GM12878 (cell line): ENCODE measurements at regions not wholly inside any gene's neighbourhood (a gene's known extent, or its start where the extent isn't known, plus 50 kb on each side); places are given as distances from the start of the nearest gene placed in this dataset.

ENCODE experiments used
- ATAC-seq: fragments of 200-7000 bp; cut with Tn5 transposase; 3 replicates; pipeline ENCODE4 v1.9.1; 2020; ENCODE audit warnings: mild to moderate bottlenecking, moderate library complexity
- BruUV-seq: library from RNA; stranded (reverse); fragments of 400-500 nt; replicated peaks from 2 replicates; lab custom pipeline; 2021; lab: Mats Ljungman, UMichigan
- CTCF ChIA-PET: fragments of 300-600 bp; sonication (Branson Sonifier 250); formaldehyde crosslinking; extraction: SDS; loops from one replicate; lab custom pipeline; 2021; ENCODE audit warnings: inconsistent platforms; lab: Yijun Ruan, JAX
- POLR2A ChIA-PET: fragments of 350-600 bp; formaldehyde crosslinking; extraction: SDS; loops from one replicate; lab custom pipeline; 2021; ENCODE audit warnings: inconsistent platforms; lab: Charles Lee
- RAD21 ChIA-PET: fragments of 300-600 bp; sonication (Branson Sonifier 250); formaldehyde crosslinking; loops from one replicate; lab custom pipeline; 2023; ENCODE audit warnings: antibody characterized with exemption; ENCODE audit not compliant: unreplicated experiment; lab: Charles Lee
- SMC1A ChIA-PET: fragments of 300-600 bp; sonication (Branson Sonifier 250); formaldehyde crosslinking; loops from one replicate; lab custom pipeline; 2023; ENCODE audit not compliant: unreplicated experiment, uncharacterized antibody; lab: Charles Lee
- DNase-seq: peaks from one replicate; pipeline ENCODE4 v3.0.0-alpha.2; 2011; ENCODE audit warnings: low read depth, low spot score
- FAIRE-seq: peaks from 3 replicates; lab custom pipeline; 2011; peaks lifted over from hg19 to GRCh38; lab: Jason Lieb, UNC
- H2AFZ ChIP-seq: 2 replicates; pipeline ENCODE4 v1.6.0; 2011; ENCODE audit warnings: low read depth, low read length, control low read depth; ENCODE audit not compliant: control insufficient read depth
- H3K27ac ChIP-seq: 2 replicates; pipeline ENCODE4 v1.5.1; 2011; ENCODE audit warnings: control low read depth; ENCODE audit not compliant: control insufficient read depth, insufficient read depth
- H3K27me3 ChIP-seq, 2 experiments: replicated peaks in 1 of 2; 2 replicates each; pipeline versions ENCODE4 v1.6.0 to v1.6.1; 2011; ENCODE audit warnings: low read length in 1 of 2; ENCODE audit not compliant: control insufficient read depth in 2 of 2, insufficient read depth in 2 of 2
- H3K36me3 ChIP-seq, 2 experiments: 2 replicates each; pipeline ENCODE4 v1.5.1; 2011; ENCODE audit warnings: low read length in 1 of 2; ENCODE audit not compliant: control insufficient read depth in 2 of 2, insufficient read depth in 2 of 2
- H3K4me1 ChIP-seq: 2 replicates; pipeline ENCODE4 v1.6.1; 2011; ENCODE audit warnings: mild to moderate bottlenecking, low read length, moderate library complexity, mixed read lengths; ENCODE audit not compliant: control insufficient read depth, insufficient read depth
- H3K4me2 ChIP-seq: 2 replicates; pipeline ENCODE4 v1.6.0; 2011; ENCODE audit warnings: control low read depth; ENCODE audit not compliant: control insufficient read depth, insufficient read depth
- H3K4me3 ChIP-seq: fragments of 200-600 bp; sonication (generic); 2 replicates; pipeline ENCODE4 v1.5.1; 2016
- H3K79me2 ChIP-seq: 2 replicates; pipeline ENCODE4 v1.6.0; 2011; ENCODE audit warnings: low read length; ENCODE audit not compliant: control insufficient read depth, insufficient read depth
- H3K9ac ChIP-seq: 2 replicates; pipeline ENCODE4 v1.8.0; 2011; ENCODE audit warnings: low read length, control low read depth, mixed read lengths; ENCODE audit not compliant: control insufficient read depth, insufficient read depth
- H3K9me3 ChIP-seq: replicated peaks from 3 replicates; pipeline ENCODE4 v1.5.1; 2011; ENCODE audit warnings: mild to moderate bottlenecking, low read length; ENCODE audit not compliant: control insufficient read depth, insufficient read depth
- H4K20me1 ChIP-seq: 2 replicates; pipeline ENCODE4 v1.6.0; 2011; ENCODE audit not compliant: control insufficient read depth, insufficient read depth
- ATF7 ChIP-seq: fragments of 450-650 bp; IDR thresholded peaks from 2 replicates; pipeline ENCODE4 v1.6.1; 2016; ENCODE audit warnings: low read depth, mild to moderate bottlenecking
- BACH1 ChIP-seq: fragments of 450-650 bp; IDR thresholded peaks from 2 replicates; pipeline ENCODE4 v1.6.1; 2017; ENCODE audit warnings: mild to moderate bottlenecking, borderline replicate concordance
- CBX3 ChIP-seq: fragments of 200-600 bp; sonication (generic); IDR thresholded peaks from 2 replicates; pipeline ENCODE4 v1.6.1; 2016; ENCODE audit warnings: low read depth, borderline replicate concordance
- CHD1 ChIP-seq: IDR thresholded peaks from 2 replicates; pipeline ENCODE4 v1.6.1; 2012; ENCODE audit warnings: low read depth, low read length, improper control_type of control experiment
- CHD2 ChIP-seq: IDR thresholded peaks from 2 replicates; pipeline ENCODE4 v1.6.1; 2011; ENCODE audit warnings: low read depth, low read length, improper control_type of control experiment, borderline replicate concordance
- HDAC6 ChIP-seq: fragments of 200-600 bp; sonication (generic); IDR thresholded peaks from one replicate; pipeline ENCODE4 v1.8.0; 2017; ENCODE audit warnings: antibody characterized with exemption; ENCODE audit not compliant: unreplicated experiment
- IKZF2 ChIP-seq, 2 experiments: fragments of 450-650 bp; IDR thresholded peaks; 2 replicates each; pipeline ENCODE4 v1.6.1; 2017; ENCODE audit warnings: mild to moderate bottlenecking in 2 of 2, moderate library complexity in 2 of 2
- KDM1A ChIP-seq: fragments of 200-600 bp; sonication (generic); IDR thresholded peaks from 2 replicates; pipeline ENCODE4 v1.6.1; 2016; ENCODE audit warnings: borderline replicate concordance
- MYC ChIP-seq: IDR thresholded peaks from 2 replicates; pipeline ENCODE4 v1.6.1; 2011; ENCODE audit warnings: mild to moderate bottlenecking, low read length, moderate library complexity, inconsistent platforms; ENCODE audit not compliant: insufficient read depth, insufficient replicate concordance, insufficient read length, severe bottlenecking
- NR2C1 ChIP-seq: fragments of 450-650 bp; IDR thresholded peaks from 2 replicates; pipeline ENCODE4 v1.6.1; 2017; ENCODE audit warnings: antibody characterized with exemption, mild to moderate bottlenecking, moderate library complexity
- NR2F1 ChIP-seq: fragments of 450-650 bp; conservative IDR thresholded peaks from 2 replicates; pipeline ENCODE4 v1.6.1; 2017; ENCODE audit warnings: mild to moderate bottlenecking
- NRF1 ChIP-seq: conservative IDR thresholded peaks from 2 replicates; pipeline ENCODE4 v1.6.1; 2011; ENCODE audit warnings: mild to moderate bottlenecking, low read depth, low read length, improper control_type of control experiment
- RAD51 ChIP-seq: fragments of 450-650 bp; IDR thresholded peaks from 2 replicates; pipeline ENCODE4 v1.6.1; 2016; ENCODE audit warnings: moderate library complexity, mild to moderate bottlenecking, inconsistent platforms
- SMAD5 ChIP-seq: IDR thresholded peaks from 2 replicates; pipeline ENCODE4 v1.6.1; 2016; ENCODE audit warnings: antibody characterized with exemption, low read depth
- SREBF1 ChIP-seq: IDR thresholded peaks from 2 replicates; pipeline ENCODE4 v1.6.1; 2012; ENCODE audit warnings: mild to moderate bottlenecking, low read length
- STAT3 ChIP-seq: IDR thresholded peaks from 2 replicates; pipeline ENCODE4 v1.6.1; 2011; ENCODE audit warnings: low read depth, low read length, improper control_type of control experiment
- SUPT20H ChIP-seq: IDR thresholded peaks from 2 replicates; pipeline ENCODE4 v1.6.1; 2011; ENCODE audit warnings: low read depth, mild to moderate bottlenecking, low read length, moderate library complexity, borderline replicate concordance; ENCODE audit not compliant: control insufficient read depth
- WGBS: methylation state at CpG from one replicate; pipeline ENCODE4 v1.1.6; 2016; ENCODE audit warnings: low lambda C conversion rate; ENCODE audit not compliant: insufficient replicate concordance, insufficient coverage; ENCODE audit errors: missing lambda C conversion rate; 5-methylcytosine and 5-hydroxymethylcytosine counted together
- in situ Hi-C: fragments of 300-500 bp; cut with MboI; formaldehyde crosslinking; loops from 9 replicates; pipeline ENCODE4 v1.14.3; 2018; ENCODE audit warnings: mixed read lengths
- intact Hi-C: fragments of 100-400 bp; cut with micrococcal nuclease; formaldehyde crosslinking; loops from one replicate; pipeline ENCODE4 v1.14.2; 2022; ENCODE audit not compliant: unreplicated experiment
- TF ChIP-seq, protein P1 (sequence below): fragments of 450-650 bp; IDR thresholded peaks from 2 replicates; pipeline ENCODE4 v1.6.1; 2014; ENCODE audit warnings: mild to moderate bottlenecking
- TF ChIP-seq, protein P2 (sequence below): fragments of 450-650 bp; IDR thresholded peaks from 2 replicates; pipeline ENCODE4 v1.6.1; 2018; ENCODE audit warnings: mild to moderate bottlenecking, low read depth, moderate library complexity; ENCODE audit not compliant: partially characterized antibody

DNA sequence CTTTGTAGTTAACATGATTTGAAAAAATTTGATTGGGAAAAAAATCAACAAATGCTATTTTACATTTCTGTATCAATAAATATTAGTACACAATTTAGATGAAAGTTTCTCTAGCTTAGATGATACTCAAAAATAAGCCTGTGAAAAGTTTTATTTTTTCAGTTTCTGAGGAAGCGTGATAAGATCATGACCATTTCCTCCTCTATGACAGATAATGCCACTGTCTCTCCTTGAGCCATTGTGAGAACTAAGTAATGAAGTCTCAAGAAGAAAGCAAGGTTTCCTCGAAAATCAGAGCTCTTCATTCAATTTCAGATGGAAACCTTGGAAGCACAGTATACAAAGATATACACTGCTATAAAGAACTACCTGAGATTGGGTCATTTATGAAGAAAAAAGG lies 395.0 kb downstream of the HDGFL1 start (continued):
- TF ChIP-seq CBX3 = no peak

DNA sequence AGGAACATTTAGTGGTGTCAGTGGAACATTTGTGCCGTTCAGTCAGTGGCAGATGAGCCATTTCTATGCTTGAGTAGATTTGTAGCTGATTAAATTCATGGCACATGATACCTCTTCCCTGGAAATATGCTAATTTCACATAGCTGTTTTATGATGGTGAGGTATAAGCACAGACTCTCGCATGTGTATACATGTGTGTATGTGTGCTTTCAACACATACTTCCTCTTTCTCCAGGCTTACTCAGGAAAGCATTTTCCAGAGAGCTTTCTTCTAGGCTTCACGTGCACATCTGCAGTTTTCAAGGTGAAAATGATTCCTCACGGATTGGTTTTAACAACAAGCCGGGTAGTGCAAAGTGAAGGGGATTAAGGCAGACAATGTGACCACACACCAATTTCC lies 396.5 kb downstream of the HDGFL1 start:
- ChIA-PET POLR2A (interaction anchor here (2.2 kb wide), 1 partner anchor 9 kb away, joined by 6 read pairs; no protein-coding TSS in a partner anchor), CTCF (interaction anchor here (0.6 to 1.0 kb wide), 3 partner anchors 16 to 20 kb away, joined by 3 to 4 read pairs (median 3); no protein-coding TSS in a partner anchor)
- in situ Hi-C loops = no loop called here
- intact Hi-C loops = no loop called here
- FAIRE-seq = no peak
- TF ChIP-seq, protein P1, sequence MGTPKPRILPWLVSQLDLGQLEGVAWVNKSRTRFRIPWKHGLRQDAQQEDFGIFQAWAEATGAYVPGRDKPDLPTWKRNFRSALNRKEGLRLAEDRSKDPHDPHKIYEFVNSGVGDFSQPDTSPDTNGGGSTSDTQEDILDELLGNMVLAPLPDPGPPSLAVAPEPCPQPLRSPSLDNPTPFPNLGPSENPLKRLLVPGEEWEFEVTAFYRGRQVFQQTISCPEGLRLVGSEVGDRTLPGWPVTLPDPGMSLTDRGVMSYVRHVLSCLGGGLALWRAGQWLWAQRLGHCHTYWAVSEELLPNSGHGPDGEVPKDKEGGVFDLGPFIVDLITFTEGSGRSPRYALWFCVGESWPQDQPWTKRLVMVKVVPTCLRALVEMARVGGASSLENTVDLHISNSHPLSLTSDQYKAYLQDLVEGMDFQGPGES = no peak
- TF ChIP-seq MYC (no peak), SMAD5 (no peak), IKZF2 (IDR thresholded peaks at IDR 0.05) (no peak), NRF1 (no peak), SUPT20H (no peak), NR2F1 (no peak), HDAC6 (no peak), BACH1 (no peak), SREBF1 (no peak), CHD1 (no peak), RAD51 (no peak), ATF7 (no peak), NR2C1 (no peak), KDM1A (no peak), STAT3 (no peak), CHD2 (no peak)
- TF ChIP-seq, protein P2, sequence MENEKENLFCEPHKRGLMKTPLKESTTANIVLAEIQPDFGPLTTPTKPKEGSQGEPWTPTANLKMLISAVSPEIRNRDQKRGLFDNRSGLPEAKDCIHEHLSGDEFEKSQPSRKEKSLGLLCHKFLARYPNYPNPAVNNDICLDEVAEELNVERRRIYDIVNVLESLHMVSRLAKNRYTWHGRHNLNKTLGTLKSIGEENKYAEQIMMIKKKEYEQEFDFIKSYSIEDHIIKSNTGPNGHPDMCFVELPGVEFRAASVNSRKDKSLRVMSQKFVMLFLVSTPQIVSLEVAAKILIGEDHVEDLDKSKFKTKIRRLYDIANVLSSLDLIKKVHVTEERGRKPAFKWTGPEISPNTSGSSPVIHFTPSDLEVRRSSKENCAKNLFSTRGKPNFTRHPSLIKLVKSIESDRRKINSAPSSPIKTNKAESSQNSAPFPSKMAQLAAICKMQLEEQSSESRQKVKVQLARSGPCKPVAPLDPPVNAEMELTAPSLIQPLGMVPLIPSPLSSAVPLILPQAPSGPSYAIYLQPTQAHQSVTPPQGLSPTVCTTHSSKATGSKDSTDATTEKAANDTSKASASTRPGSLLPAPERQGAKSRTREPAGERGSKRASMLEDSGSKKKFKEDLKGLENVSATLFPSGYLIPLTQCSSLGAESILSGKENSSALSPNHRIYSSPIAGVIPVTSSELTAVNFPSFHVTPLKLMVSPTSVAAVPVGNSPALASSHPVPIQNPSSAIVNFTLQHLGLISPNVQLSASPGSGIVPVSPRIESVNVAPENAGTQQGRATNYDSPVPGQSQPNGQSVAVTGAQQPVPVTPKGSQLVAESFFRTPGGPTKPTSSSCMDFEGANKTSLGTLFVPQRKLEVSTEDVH = no peak
- TF ChIP-seq, all 136 proteins: peak for 0
- Histone ChIP-seq H2AFZ (no peak overlapping the region), H3K27ac (no peak overlapping the region), H3K9ac (no peak overlapping the region), H3K4me2 (no peak overlapping the region), H3K36me3 (no peaks in the 10 kb centered on the region), H3K27me3 (no peaks in the 10 kb centered on the region), H3K4me3 (no peak overlapping the region), H3K79me2 (no peaks in the 10 kb centered on the region), H3K9me3 (no peaks in the 10 kb centered on the region), H3K4me1 (no peaks in the 10 kb centered on the region), H4K20me1 (no peaks in the 10 kb centered on the region)
- no peak for ATAC-seq
- ChIA-PET SMC1A (interaction anchor here (5.1 kb wide), 1 partner anchor 10 kb away, joined by 32 read pairs; no protein-coding TSS in a partner anchor), RAD21 (interaction anchor here (0.7 to 1.0 kb wide), 4 partner anchors 11 to 78 kb away, joined by 3 to 5 read pairs (median 4); no protein-coding TSS in a partner anchor)
- WGBS = 35% methylated on average over 5 of the region's 5 CpGs
- DNase-seq = no peak
- BruUV-seq = no TSS peak
